ENCODE measurements at regions not wholly inside any gene's neighbourhood (a gene's known extent, or its start where the extent isn't known, plus 50 kb on each side); places are given as distances from the start of the nearest gene placed in this dataset.

- TF ChIP-seq CTCF (IDR thresholded peaks at IDR 0.05) = no peak
- no peak for TF ChIP-seq POLR2A (IDR thresholded peaks at IDR 0.05)
Measured at GRCh38 chr7:131268906-131269305, 58.8 kb upstream of the MKLN1 start.
